ENCODE measurements at regions not wholly inside any gene's neighbourhood (a gene's known extent, or its start where the extent isn't known, plus 50 kb on each side); places are given as distances from the start of the nearest gene placed in this dataset.
A peak's percentile ranks its signal among the peaks of the same experiment; 100 is the strongest.

DNA sequence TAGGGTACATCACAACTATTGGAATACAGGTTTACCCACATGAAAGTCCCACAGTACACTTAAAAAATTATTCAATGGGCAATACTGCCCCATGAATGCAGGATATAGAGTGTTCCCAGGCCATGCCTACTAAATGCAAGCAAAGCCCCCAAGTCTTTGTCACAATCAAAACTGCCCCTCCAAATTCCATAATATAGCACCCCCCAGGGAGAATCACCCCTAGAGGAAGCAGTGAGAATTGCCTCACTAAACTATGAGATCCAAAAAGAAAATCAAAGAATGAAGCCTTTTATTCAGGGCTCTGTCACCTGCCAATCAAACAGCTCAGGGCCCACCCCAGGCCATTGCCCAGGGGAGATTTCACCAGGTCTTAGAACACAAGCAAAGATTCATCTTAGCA lies 90.8 kb downstream of the ATPSCKMT start:
- Histone ChIP-seq H3K4me1 (ENCODE audit: low read depth, poor library complexity, severe bottlenecking) (no peaks in the 10 kb centered on the region), H3K27me3 (ENCODE audit: insufficient read depth, low read depth) (no peaks in the 10 kb centered on the region), H3K27ac (no peak overlapping the region), H3K9ac (no peak overlapping the region), H4K20me1 (ENCODE audit: insufficient read depth) (no peaks in the 10 kb centered on the region), H2AFZ (ENCODE audit: low read depth) (no peak overlapping the region), H3K4me3 (IDR thresholded peaks at IDR 0.05; ENCODE audit: insufficient read depth, low read depth, low read length) (no peak overlapping the region), H3K4me2 (no peak overlapping the region), H3K79me2 (ENCODE audit: insufficient read depth, low read depth) (no peaks in the 10 kb centered on the region), H3K36me3 (ENCODE audit: insufficient read depth) (no peaks in the 10 kb centered on the region)
- TF ChIP-seq, protein P1, sequence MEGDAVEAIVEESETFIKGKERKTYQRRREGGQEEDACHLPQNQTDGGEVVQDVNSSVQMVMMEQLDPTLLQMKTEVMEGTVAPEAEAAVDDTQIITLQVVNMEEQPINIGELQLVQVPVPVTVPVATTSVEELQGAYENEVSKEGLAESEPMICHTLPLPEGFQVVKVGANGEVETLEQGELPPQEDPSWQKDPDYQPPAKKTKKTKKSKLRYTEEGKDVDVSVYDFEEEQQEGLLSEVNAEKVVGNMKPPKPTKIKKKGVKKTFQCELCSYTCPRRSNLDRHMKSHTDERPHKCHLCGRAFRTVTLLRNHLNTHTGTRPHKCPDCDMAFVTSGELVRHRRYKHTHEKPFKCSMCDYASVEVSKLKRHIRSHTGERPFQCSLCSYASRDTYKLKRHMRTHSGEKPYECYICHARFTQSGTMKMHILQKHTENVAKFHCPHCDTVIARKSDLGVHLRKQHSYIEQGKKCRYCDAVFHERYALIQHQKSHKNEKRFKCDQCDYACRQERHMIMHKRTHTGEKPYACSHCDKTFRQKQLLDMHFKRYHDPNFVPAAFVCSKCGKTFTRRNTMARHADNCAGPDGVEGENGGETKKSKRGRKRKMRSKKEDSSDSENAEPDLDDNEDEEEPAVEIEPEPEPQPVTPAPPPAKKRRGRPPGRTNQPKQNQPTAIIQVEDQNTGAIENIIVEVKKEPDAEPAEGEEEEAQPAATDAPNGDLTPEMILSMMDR (conservative IDR thresholded peaks at IDR 0.05; ENCODE audit: low read depth, low read length): 0 out of 2 replicates have a peak, but pooled peaks have one; percentile 19

DNA sequence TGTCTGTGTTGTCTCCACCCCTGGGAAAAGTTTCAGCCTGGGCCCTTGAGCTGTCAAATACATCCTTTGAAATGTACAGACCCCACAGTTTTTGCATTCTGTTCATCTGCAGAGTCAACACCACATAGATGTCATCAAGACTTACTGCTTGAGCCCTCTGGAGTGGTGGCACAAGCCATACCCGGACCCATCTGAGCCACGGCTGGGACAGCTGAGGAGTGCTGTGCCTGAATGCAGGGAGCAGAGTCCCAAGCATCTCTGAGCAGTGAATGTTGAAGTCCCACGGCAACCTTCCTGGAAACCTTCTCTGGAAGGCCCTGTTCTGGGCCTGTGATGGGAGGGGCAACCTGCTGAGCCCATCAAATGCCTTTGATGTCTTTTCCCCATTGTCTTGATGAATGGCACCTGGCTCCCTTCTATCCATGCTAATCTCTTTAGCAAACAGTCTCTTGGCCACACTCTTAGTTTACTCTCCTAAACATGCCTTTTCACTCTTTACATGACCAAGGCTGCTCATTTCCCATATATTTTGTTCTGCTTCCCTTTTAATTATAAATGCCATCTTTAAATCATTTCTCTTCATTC lies 92.5 kb downstream of the ATPSCKMT start:
- H3K27ac ChIP-seq: no peak overlapping the region
- no peak overlapping the region for H2AFZ ChIP-seq (ENCODE audit: low read depth)
- no peaks in the 10 kb centered on the region for H3K36me3 ChIP-seq (ENCODE audit: insufficient read depth)
- no peaks in the 10 kb centered on the region for H3K79me2 ChIP-seq (ENCODE audit: insufficient read depth, low read depth)
- no peak overlapping the region for H3K4me3 ChIP-seq (IDR thresholded peaks at IDR 0.05; ENCODE audit: insufficient read depth, low read depth, low read length)
- H3K4me2 ChIP-seq: no peak overlapping the region
- no peaks in the 10 kb centered on the region for H3K4me1 ChIP-seq (ENCODE audit: low read depth, poor library complexity, severe bottlenecking)
- TF ChIP-seq, protein P1 (conservative IDR thresholded peaks at IDR 0.05; ENCODE audit: low read depth, low read length): no peak
- H4K20me1 ChIP-seq (ENCODE audit: insufficient read depth): no peaks in the 10 kb centered on the region
- no peak overlapping the region for H3K9ac ChIP-seq
- no peaks in the 10 kb centered on the region for H3K27me3 ChIP-seq (ENCODE audit: insufficient read depth, low read depth)

DNA sequence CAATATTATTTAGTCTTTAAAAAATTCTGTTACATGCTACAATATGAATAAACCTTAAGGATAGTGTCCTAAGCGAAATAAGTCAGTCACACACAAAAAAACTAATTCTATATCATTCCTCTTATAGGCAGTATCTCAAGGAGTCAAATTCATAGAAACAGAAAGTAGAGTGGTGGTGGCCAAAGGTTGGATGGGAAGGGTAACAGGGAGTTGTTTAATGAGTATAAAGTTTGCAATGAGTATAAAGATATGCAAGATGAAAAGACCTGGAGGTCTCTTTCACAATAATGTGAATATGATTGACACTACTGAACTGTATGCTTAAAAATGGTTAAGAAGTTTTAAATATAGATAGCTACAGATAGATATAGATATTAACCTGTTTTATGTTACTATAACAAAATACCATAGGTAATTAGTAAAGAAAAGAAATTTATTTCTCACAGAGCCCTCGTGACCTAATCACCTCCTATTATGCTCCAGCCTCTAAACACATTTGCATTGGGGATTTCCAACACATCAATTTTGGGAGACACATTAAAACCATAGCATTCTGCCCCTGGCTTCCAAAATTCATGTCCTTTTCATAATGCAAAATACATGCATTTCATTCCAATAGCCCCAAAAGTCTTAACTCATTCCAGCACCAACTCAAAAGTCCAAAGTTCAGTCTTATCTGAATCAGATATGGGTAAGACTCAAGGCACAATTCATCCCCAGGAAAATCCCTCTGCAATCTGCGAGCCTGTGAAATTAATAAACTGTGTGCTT lies 93.6 kb downstream of the ATPSCKMT start:
- no peaks in the 10 kb centered on the region for H3K4me1 ChIP-seq (ENCODE audit: low read depth, poor library complexity, severe bottlenecking)
- H3K4me2 ChIP-seq: no peak overlapping the region
- H3K79me2 ChIP-seq (ENCODE audit: insufficient read depth, low read depth): no peaks in the 10 kb centered on the region
- H3K4me3 ChIP-seq (IDR thresholded peaks at IDR 0.05; ENCODE audit: insufficient read depth, low read depth, low read length): no peak overlapping the region
- H2AFZ ChIP-seq (ENCODE audit: low read depth): no peak overlapping the region
- no peaks in the 10 kb centered on the region for H3K36me3 ChIP-seq (ENCODE audit: insufficient read depth)
- H3K27ac ChIP-seq: no peak overlapping the region
- H3K9ac ChIP-seq: no peak overlapping the region
- H3K27me3 ChIP-seq (ENCODE audit: insufficient read depth, low read depth): no peaks in the 10 kb centered on the region
- TF ChIP-seq, protein P1 (conservative IDR thresholded peaks at IDR 0.05; ENCODE audit: low read depth, low read length): no peak
- H4K20me1 ChIP-seq (ENCODE audit: insufficient read depth): no peaks in the 10 kb centered on the region

DNA sequence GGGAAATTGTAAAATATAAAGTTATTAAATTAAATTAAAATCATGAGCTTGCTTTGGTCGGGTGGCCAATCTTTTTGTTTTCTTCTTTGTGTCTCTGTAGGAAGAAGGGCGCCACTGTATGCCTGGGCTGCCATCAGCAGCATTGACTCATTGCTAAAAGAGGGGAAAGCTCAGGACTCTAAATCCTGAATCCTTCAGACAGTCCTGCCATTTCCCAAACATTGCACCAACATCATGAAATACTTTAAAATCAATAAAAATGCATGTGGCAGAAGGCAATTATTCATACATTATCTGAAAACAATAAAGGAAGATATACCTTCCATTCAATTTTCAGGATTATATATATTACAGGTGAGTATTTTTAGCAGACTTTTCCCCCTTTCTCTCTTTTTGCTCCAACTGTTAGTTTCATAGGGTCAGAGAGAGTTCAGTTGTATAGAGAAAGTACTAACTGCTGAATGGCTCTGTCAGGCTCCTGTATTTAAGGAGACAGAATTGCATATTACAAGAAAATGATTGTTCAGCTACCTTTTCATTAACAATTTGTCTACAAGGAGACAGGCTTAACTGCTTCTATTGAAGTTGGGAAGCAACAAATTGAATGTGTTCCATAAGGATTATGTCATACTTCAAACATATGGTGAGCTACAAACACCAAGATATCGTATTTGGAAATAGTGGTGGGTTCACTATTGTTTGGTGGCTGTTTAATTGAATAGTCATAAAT lies 95.7 kb downstream of the ATPSCKMT start:
- Histone ChIP-seq H3K4me1 (ENCODE audit: low read depth, poor library complexity, severe bottlenecking) (no peaks in the 10 kb centered on the region), H3K27ac (no peak overlapping the region), H3K27me3 (ENCODE audit: insufficient read depth, low read depth) (no peaks in the 10 kb centered on the region), H4K20me1 (ENCODE audit: insufficient read depth) (no peaks in the 10 kb centered on the region), H3K4me3 (IDR thresholded peaks at IDR 0.05; ENCODE audit: insufficient read depth, low read depth, low read length) (no peak overlapping the region), H3K9ac (no peak overlapping the region), H3K36me3 (ENCODE audit: insufficient read depth) (no peaks in the 10 kb centered on the region), H2AFZ (ENCODE audit: low read depth) (no peak overlapping the region), H3K79me2 (ENCODE audit: insufficient read depth, low read depth) (no peaks in the 10 kb centered on the region), H3K4me2 (no peak overlapping the region)
- TF ChIP-seq, protein P1 (conservative IDR thresholded peaks at IDR 0.05; ENCODE audit: low read depth, low read length): no peak
